ENCODE measurements at regions not wholly inside any gene's neighbourhood (a gene's known extent, or its start where the extent isn't known, plus 50 kb on each side); places are given as distances from the start of the nearest gene placed in this dataset.

- H3K27ac ChIP-seq (ENCODE audit: control insufficient read depth, insufficient read depth, low read length): no peak overlapping the region
- H3K79me2 ChIP-seq (ENCODE audit: control insufficient read depth, insufficient read depth, low read length): no peaks in the 10 kb centered on the region
- FAIRE-seq: no peak
- TF ChIP-seq CTCF (optimal IDR thresholded peaks at IDR 0.05 in 1 of 3, IDR thresholded peaks at IDR 0.05 in 1 of 3, conservative IDR thresholded peaks at IDR 0.05 in 1 of 3; ENCODE audit: extremely low read depth in 1 of 3, insufficient read depth in 2 of 3, low read length in 3 of 3) (no peak), EZH2 (IDR thresholded peaks at IDR 0.05; ENCODE audit: low read length) (no peak)
- H3K4me3 ChIP-seq (ENCODE audit: control insufficient read depth in 2 of 3, extremely low read depth in 1 of 3, insufficient read depth in 2 of 3, low read depth in 1 of 3, low read length in 3 of 3): no peak overlapping the region
- no peak overlapping the region for H3K9ac ChIP-seq (ENCODE audit: control insufficient read depth, extremely low read depth, insufficient read depth, low read length)
- H3K9me3 ChIP-seq (ENCODE audit: control insufficient read depth, low read depth, low read length): no peaks in the 10 kb centered on the region
- H3K9me1 ChIP-seq (ENCODE audit: control insufficient read depth, extremely low read depth, insufficient read depth, low read length): no peaks in the 10 kb centered on the region
- DNase-seq (ENCODE audit: low read depth, low spot score): no peak
- no peak overlapping the region for H3K4me2 ChIP-seq (ENCODE audit: control insufficient read depth, extremely low read depth, insufficient read depth, low read depth, low read length)
- H3K4me1 ChIP-seq (ENCODE audit: control insufficient read depth, extremely low read depth, insufficient read depth, low read length): no peaks in the 10 kb centered on the region
- H3K36me3 ChIP-seq (ENCODE audit: control insufficient read depth in 2 of 2, extremely low read depth in 1 of 2, insufficient read depth in 2 of 2, low read length in 2 of 2): no peaks in the 10 kb centered on the region
- peaks cover 2% of the 10 kb centered on the region for H3K27me3 ChIP-seq (ENCODE audit: control insufficient read depth, extremely low read depth, insufficient read depth, low read length)
- H2AFZ ChIP-seq (ENCODE audit: control insufficient read depth, low read length): no peak overlapping the region
- H4K20me1 ChIP-seq (ENCODE audit: control insufficient read depth, extremely low read depth, insufficient read depth, low read length): no peaks in the 10 kb centered on the region
- dilution Hi-C loops (cut with MboI; ENCODE audit: extremely low pct_ligation_motif_present, low sequenced_read_pairs): no loop called here
Measured at GRCh38 chr18:55121397-55122170, 162.3 kb upstream of the CCDC68 start.

GRCh38 chr18:55120896-55121295 lies 161.6 kb upstream of the CCDC68 start:
- no peak for FAIRE-seq
- no peaks in the 10 kb centered on the region for H3K36me3 ChIP-seq (ENCODE audit: control insufficient read depth in 2 of 2, extremely low read depth in 1 of 2, insufficient read depth in 2 of 2, low read length in 2 of 2)
- dilution Hi-C loops (cut with MboI; ENCODE audit: extremely low pct_ligation_motif_present, low sequenced_read_pairs): no loop called here
- H4K20me1 ChIP-seq (ENCODE audit: control insufficient read depth, extremely low read depth, insufficient read depth, low read length): no peaks in the 10 kb centered on the region
- H3K9me3 ChIP-seq (ENCODE audit: control insufficient read depth, low read depth, low read length): no peaks in the 10 kb centered on the region
- H3K4me3 ChIP-seq (ENCODE audit: control insufficient read depth in 2 of 3, extremely low read depth in 1 of 3, insufficient read depth in 2 of 3, low read depth in 1 of 3, low read length in 3 of 3): no peak overlapping the region
- H2AFZ ChIP-seq (ENCODE audit: control insufficient read depth, low read length): no peak overlapping the region
- no peaks in the 10 kb centered on the region for H3K9me1 ChIP-seq (ENCODE audit: control insufficient read depth, extremely low read depth, insufficient read depth, low read length)
- H3K4me1 ChIP-seq (ENCODE audit: control insufficient read depth, extremely low read depth, insufficient read depth, low read length): no peaks in the 10 kb centered on the region
- H3K27ac ChIP-seq (ENCODE audit: control insufficient read depth, insufficient read depth, low read length): no peak overlapping the region
- H3K79me2 ChIP-seq (ENCODE audit: control insufficient read depth, insufficient read depth, low read length): no peaks in the 10 kb centered on the region
- H3K9ac ChIP-seq (ENCODE audit: control insufficient read depth, extremely low read depth, insufficient read depth, low read length): no peak overlapping the region
- no peak overlapping the region for H3K4me2 ChIP-seq (ENCODE audit: control insufficient read depth, extremely low read depth, insufficient read depth, low read depth, low read length)
- TF ChIP-seq CTCF (optimal IDR thresholded peaks at IDR 0.05 in 1 of 3, IDR thresholded peaks at IDR 0.05 in 1 of 3, conservative IDR thresholded peaks at IDR 0.05 in 1 of 3; ENCODE audit: extremely low read depth in 1 of 3, insufficient read depth in 2 of 3, low read length in 3 of 3) (no peak), EZH2 (IDR thresholded peaks at IDR 0.05; ENCODE audit: low read length) (no peak)
- no peak for DNase-seq (ENCODE audit: low read depth, low spot score)
- H3K27me3 ChIP-seq (ENCODE audit: control insufficient read depth, extremely low read depth, insufficient read depth, low read length): peaks cover 5% of the 10 kb centered on the region
